ENCODE measurements at regions not wholly inside any gene's neighbourhood (a gene's known extent, or its start where the extent isn't known, plus 50 kb on each side); places are given as distances from the start of the nearest gene placed in this dataset.

GRCh38 chr14:106802413-106803364, 1276.3 kb downstream of the TMEM121 start:
- DNase-seq (ENCODE audit: low spot score) (no peak), ATAC-seq (ENCODE audit: insufficient number of reproducible peaks, low FRiP score, low read depth) (no peak)
- Histone ChIP-seq H3K4me1 (ENCODE audit: control insufficient read depth in 1 of 2, low read depth in 2 of 2) (no peaks in the 10 kb centered on the region), H3K36me3 (no peaks in the 10 kb centered on the region), H3K4me3 (no peak overlapping the region), H3K9me3 (no peaks in the 10 kb centered on the region), H3K27ac (no peak overlapping the region), H3K27me3 (replicated peaks; ENCODE audit: insufficient read depth) (no peaks in the 10 kb centered on the region)
- no peak for TF ChIP-seq CTCF (IDR thresholded peaks at IDR 0.05)

- Histone ChIP-seq H3K9me3 (no peaks in the 10 kb centered on the region), H3K4me1 (ENCODE audit: control insufficient read depth in 1 of 2, low read depth in 2 of 2) (no peaks in the 10 kb centered on the region), H3K4me3 (no peak overlapping the region), H3K36me3 (no peaks in the 10 kb centered on the region), H3K27me3 (replicated peaks; ENCODE audit: insufficient read depth) (no peaks in the 10 kb centered on the region), H3K27ac (no peak overlapping the region)
- no peak for ATAC-seq (ENCODE audit: insufficient number of reproducible peaks, low FRiP score, low read depth)
- no peak for DNase-seq (ENCODE audit: low spot score)
- TF ChIP-seq CTCF (IDR thresholded peaks at IDR 0.05): no peak
Observed at GRCh38 chr14:106803379-106803778, 1277.0 kb downstream of the TMEM121 start.

DNA sequence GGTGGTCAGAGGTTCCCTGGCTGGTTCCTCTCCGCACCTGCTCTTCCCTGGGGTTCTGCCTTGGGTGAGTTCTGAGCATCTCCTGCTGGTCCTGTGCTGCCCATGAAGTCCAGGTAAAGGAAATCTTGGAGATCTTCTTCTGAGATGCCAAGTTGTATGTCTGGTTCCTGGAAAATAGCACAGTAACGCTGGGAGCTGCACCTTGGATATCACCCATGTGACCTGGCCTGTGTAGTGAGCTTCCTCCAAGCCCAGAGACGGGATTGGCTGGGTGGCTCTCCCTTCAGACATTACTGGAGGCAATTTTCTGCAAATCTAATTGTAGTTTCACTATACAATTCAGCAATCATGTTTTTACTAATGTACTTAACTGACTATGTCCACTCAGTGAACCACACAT, 1281.1 kb downstream of the TMEM121 start:
- no peak for TF ChIP-seq CTCF (IDR thresholded peaks at IDR 0.05)

GRCh38 chr14:106808458-106808857, 1282.1 kb downstream of the TMEM121 start:
- Histone ChIP-seq H3K4me1 (ENCODE audit: control insufficient read depth in 1 of 2, low read depth in 2 of 2) (no peaks in the 10 kb centered on the region), H3K36me3 (no peaks in the 10 kb centered on the region), H3K27ac (no peak overlapping the region), H3K4me3 (no peak overlapping the region), H3K9me3 (no peaks in the 10 kb centered on the region), H3K27me3 (replicated peaks; ENCODE audit: insufficient read depth) (no peaks in the 10 kb centered on the region)
- no peak for TF ChIP-seq CTCF (IDR thresholded peaks at IDR 0.05)
- DNase-seq (ENCODE audit: low spot score) (no peak), ATAC-seq (ENCODE audit: insufficient number of reproducible peaks, low FRiP score, low read depth) (no peak)

More for the DNA sequence above, 1281.1 kb downstream of the TMEM121 start:
- no peak for DNase-seq (ENCODE audit: low spot score)
- Histone ChIP-seq H3K36me3 (no peaks in the 10 kb centered on the region), H3K9me3 (no peaks in the 10 kb centered on the region), H3K27ac (no peak overlapping the region), H3K4me3 (no peak overlapping the region), H3K4me1 (ENCODE audit: control insufficient read depth in 1 of 2, low read depth in 2 of 2) (no peaks in the 10 kb centered on the region), H3K27me3 (replicated peaks; ENCODE audit: insufficient read depth) (no peaks in the 10 kb centered on the region)
- ATAC-seq (ENCODE audit: insufficient number of reproducible peaks, low FRiP score, low read depth): no peak

GRCh38 chr14:106808907-106809306, 1282.5 kb downstream of the TMEM121 start:
- Histone ChIP-seq H3K27me3 (replicated peaks; ENCODE audit: insufficient read depth) (no peaks in the 10 kb centered on the region), H3K27ac (no peak overlapping the region), H3K36me3 (no peaks in the 10 kb centered on the region), H3K9me3 (no peaks in the 10 kb centered on the region), H3K4me3 (no peak overlapping the region), H3K4me1 (ENCODE audit: control insufficient read depth in 1 of 2, low read depth in 2 of 2) (no peaks in the 10 kb centered on the region)
- DNase-seq (ENCODE audit: low spot score) (no peak), ATAC-seq (ENCODE audit: insufficient number of reproducible peaks, low FRiP score, low read depth) (no peak)
- no peak for TF ChIP-seq CTCF (IDR thresholded peaks at IDR 0.05)
